Activated CD4-positive, CD25-positive, alpha-beta regulatory T cell (primary cell): ENCODE measurements at regions not wholly inside any gene's neighbourhood (a gene's known extent, or its start where the extent isn't known, plus 50 kb on each side); places are given as distances from the start of the nearest gene placed in this dataset.

Experiments used
- DNase-seq, 4 experiments: peaks; one replicate each; lab custom pipeline; 2025; lab: John Stamatoyannopoulos, UW

GRCh38 chr14:104319491-104320241, 181.3 kb downstream of the KIF26A start:
- DNase-seq = no peak

GRCh38 chr14:104320611-104321086, 182.3 kb downstream of the KIF26A start:
- no peak for DNase-seq

GRCh38 chr14:104321088-104321801, 182.9 kb downstream of the KIF26A start:
- DNase-seq = no peak

- DNase-seq = no peak
Measured at GRCh38 chr14:104321802-104322130, 183.4 kb downstream of the KIF26A start.

GRCh38 chr14:104322531-104323366, 184.4 kb downstream of the KIF26A start:
- no peak for DNase-seq

GRCh38 chr14:104323551-104324175, 185.3 kb downstream of the KIF26A start:
- no peak for DNase-seq

GRCh38 chr14:104326848-104327247, 188.5 kb downstream of the KIF26A start:
- no peak for DNase-seq

- DNase-seq = no peak
Measured at GRCh38 chr14:104328607-104329006, 190.2 kb downstream of the KIF26A start.

GRCh38 chr14:104329793-104330192, 191.4 kb downstream of the KIF26A start:
- DNase-seq = no peak

GRCh38 chr14:104331871-104332605, 193.7 kb downstream of the KIF26A start:
- no peak for DNase-seq

- DNase-seq = no peak
Measured at GRCh38 chr14:104332634-104333270, 194.4 kb downstream of the KIF26A start.

- no peak for DNase-seq
Measured at GRCh38 chr14:104333646-104334423, 195.4 kb downstream of the KIF26A start.

- DNase-seq = no peak
Measured at GRCh38 chr14:104334424-104335161, 196.2 kb downstream of the KIF26A start.

GRCh38 chr14:104335176-104335575, 196.8 kb downstream of the KIF26A start:
- DNase-seq = no peak

GRCh38 chr14:104335611-104336010, 197.2 kb downstream of the KIF26A start:
- no peak for DNase-seq

- no peak for DNase-seq
Measured at GRCh38 chr14:104337351-104337750, 199.0 kb downstream of the KIF26A start.

- DNase-seq = no peak
Measured at GRCh38 chr14:104339361-104339760, 201.0 kb downstream of the KIF26A start.

GRCh38 chr14:104339829-104340228, 201.4 kb downstream of the KIF26A start:
- DNase-seq = no peak
